ENCODE measurements at regions not wholly inside any gene's neighbourhood (a gene's known extent, or its start where the extent isn't known, plus 50 kb on each side); places are given as distances from the start of the nearest gene placed in this dataset.

- 64% methylated on average over 6 of the region's 6 CpGs for WGBS (ENCODE audit: insufficient coverage, low coverage, low lambda C conversion rate, missing lambda C conversion rate)
- TF ChIP-seq POLR2A (IDR thresholded peaks at IDR 0.05) (no peak), CTCF (IDR thresholded peaks at IDR 0.05) (no peak)
- H3K4me1 ChIP-seq = no peaks in the 10 kb centered on the region
- H3K4me3 ChIP-seq = no peak overlapping the region
- ATAC-seq (no peak), DNase-seq (no peak)
- no peaks in the 10 kb centered on the region for H3K27me3 ChIP-seq
- no peak overlapping the region for H3K27ac ChIP-seq
- intact Hi-C loops (cut with DNase I) = no loop called here
- no peaks in the 10 kb centered on the region for H3K9me3 ChIP-seq
- H3K36me3 ChIP-seq = no peaks in the 10 kb centered on the region
These were observed 181.0 kb upstream of the RHOBTB1 start for GRCh38 chr10:61124756-61125530.

GRCh38 chr10:61120805-61121204 is 176.8 kb upstream of the RHOBTB1 start:
- H3K36me3 ChIP-seq = no peaks in the 10 kb centered on the region
- no peak for DNase-seq
- no peaks in the 10 kb centered on the region for H3K4me1 ChIP-seq
- H3K4me3 ChIP-seq = no peak overlapping the region
- no peak overlapping the region for H3K27ac ChIP-seq
- intact Hi-C loops (cut with DNase I) = no loop called here
- no peak for TF ChIP-seq CTCF (IDR thresholded peaks at IDR 0.05)
- no peak for TF ChIP-seq POLR2A (IDR thresholded peaks at IDR 0.05)
- no peak for ATAC-seq
- no peaks in the 10 kb centered on the region for H3K27me3 ChIP-seq
- no peaks in the 10 kb centered on the region for H3K9me3 ChIP-seq
- WGBS (ENCODE audit: insufficient coverage, low coverage, low lambda C conversion rate, missing lambda C conversion rate) = 87% methylated on average over 2 of the region's 2 CpGs

- DNase-seq = no peak
- no peak overlapping the region for H3K27ac ChIP-seq
- H3K27me3 ChIP-seq = no peaks in the 10 kb centered on the region
- H3K4me3 ChIP-seq = no peak overlapping the region
- no peak for TF ChIP-seq CTCF (IDR thresholded peaks at IDR 0.05)
- TF ChIP-seq POLR2A (IDR thresholded peaks at IDR 0.05) = no peak
- WGBS (ENCODE audit: insufficient coverage, low coverage, low lambda C conversion rate, missing lambda C conversion rate) = 29% methylated on average over 1 of the region's 1 CpG
- no peaks in the 10 kb centered on the region for H3K36me3 ChIP-seq
- intact Hi-C loops (cut with DNase I) = no loop called here
- H3K9me3 ChIP-seq = no peaks in the 10 kb centered on the region
- H3K4me1 ChIP-seq = no peaks in the 10 kb centered on the region
- ATAC-seq = no peak
These were observed 175.6 kb upstream of the RHOBTB1 start for GRCh38 chr10:61119573-61119972.

- Histone ChIP-seq H3K9me3 (no peaks in the 10 kb centered on the region), H3K4me1 (no peaks in the 10 kb centered on the region), H3K36me3 (no peaks in the 10 kb centered on the region), H3K27ac (no peak overlapping the region), H3K27me3 (no peaks in the 10 kb centered on the region), H3K4me3 (no peak overlapping the region)
- intact Hi-C loops (cut with DNase I) = no loop called here
- TF ChIP-seq POLR2A (IDR thresholded peaks at IDR 0.05) (no peak), CTCF (IDR thresholded peaks at IDR 0.05) (no peak)
- DNase-seq = no peak
- ATAC-seq = no peak
These were observed 171.9 kb upstream of the RHOBTB1 start for GRCh38 chr10:61115897-61116296.

- no peaks in the 10 kb centered on the region for H3K36me3 ChIP-seq
- intact Hi-C loops (cut with DNase I) = no loop called here
- ATAC-seq = no peak
- DNase-seq = no peak
- TF ChIP-seq POLR2A (IDR thresholded peaks at IDR 0.05) = no peak
- no peak for TF ChIP-seq CTCF (IDR thresholded peaks at IDR 0.05)
- no peaks in the 10 kb centered on the region for H3K27me3 ChIP-seq
- no peaks in the 10 kb centered on the region for H3K9me3 ChIP-seq
- H3K4me1 ChIP-seq = no peaks in the 10 kb centered on the region
- H3K4me3 ChIP-seq = no peak overlapping the region
- no peak overlapping the region for H3K27ac ChIP-seq
These were observed 168.8 kb upstream of the RHOBTB1 start for GRCh38 chr10:61112771-61113170.

Measured in right lobe of liver (tissue), 6 donors.